Fibroblast of lung (primary cell): ENCODE measurements at regions not wholly inside any gene's neighbourhood (a gene's known extent, or its start where the extent isn't known, plus 50 kb on each side); places are given as distances from the start of the nearest gene placed in this dataset.

ENCODE experiments used
- EZH2 ChIP-seq: IDR thresholded peaks from 2 replicates; pipeline ENCODE4 v1.5.1; 2012; ENCODE audit warnings: low read length, control low read depth, mild to moderate bottlenecking; ENCODE audit errors: missing control alignments
- TF ChIP-seq, protein P1 (sequence below), 2 donors: IDR thresholded peaks in 1 of 2; conservative IDR thresholded peaks in 1 of 2; 1 replicate in 1 of 2; 2 replicates in 1 of 2; pipeline ENCODE4 v1.5.1; 2011 to 2012; ENCODE audit warnings: low read length in 2 of 2, control low read depth in 1 of 2, inconsistent platforms in 1 of 2, low read depth in 1 of 2, mild to moderate bottlenecking in 1 of 2

DNA sequence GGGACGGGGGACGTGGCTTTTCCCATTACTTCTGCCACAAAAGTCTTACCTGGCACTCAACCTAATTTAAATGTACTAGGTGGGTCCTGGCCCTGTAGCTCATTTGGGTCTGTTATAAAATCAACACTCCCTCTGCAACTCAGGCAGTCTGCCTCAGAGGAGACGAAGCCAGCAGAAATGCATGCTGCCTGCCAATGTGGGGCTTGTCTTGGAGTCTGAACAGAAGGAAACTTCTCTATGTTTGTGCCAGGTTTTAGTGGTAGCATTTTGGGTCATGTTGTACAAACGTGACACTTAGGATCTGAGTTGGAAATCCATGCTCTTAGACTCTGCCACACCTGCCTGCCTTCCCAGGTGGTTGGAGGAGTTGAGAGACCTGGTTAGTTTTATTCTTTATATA is 292.5 kb upstream of the FAM98A start:
- TF ChIP-seq, protein P1, sequence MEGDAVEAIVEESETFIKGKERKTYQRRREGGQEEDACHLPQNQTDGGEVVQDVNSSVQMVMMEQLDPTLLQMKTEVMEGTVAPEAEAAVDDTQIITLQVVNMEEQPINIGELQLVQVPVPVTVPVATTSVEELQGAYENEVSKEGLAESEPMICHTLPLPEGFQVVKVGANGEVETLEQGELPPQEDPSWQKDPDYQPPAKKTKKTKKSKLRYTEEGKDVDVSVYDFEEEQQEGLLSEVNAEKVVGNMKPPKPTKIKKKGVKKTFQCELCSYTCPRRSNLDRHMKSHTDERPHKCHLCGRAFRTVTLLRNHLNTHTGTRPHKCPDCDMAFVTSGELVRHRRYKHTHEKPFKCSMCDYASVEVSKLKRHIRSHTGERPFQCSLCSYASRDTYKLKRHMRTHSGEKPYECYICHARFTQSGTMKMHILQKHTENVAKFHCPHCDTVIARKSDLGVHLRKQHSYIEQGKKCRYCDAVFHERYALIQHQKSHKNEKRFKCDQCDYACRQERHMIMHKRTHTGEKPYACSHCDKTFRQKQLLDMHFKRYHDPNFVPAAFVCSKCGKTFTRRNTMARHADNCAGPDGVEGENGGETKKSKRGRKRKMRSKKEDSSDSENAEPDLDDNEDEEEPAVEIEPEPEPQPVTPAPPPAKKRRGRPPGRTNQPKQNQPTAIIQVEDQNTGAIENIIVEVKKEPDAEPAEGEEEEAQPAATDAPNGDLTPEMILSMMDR (conservative IDR thresholded peaks at IDR 0.05 in 1 of 2, IDR thresholded peaks at IDR 0.05 in 1 of 2; ENCODE audit: low read depth in 1 of 2, low read length in 2 of 2): no peak
- TF ChIP-seq EZH2: no peak
